CD14-positive monocyte (primary cell): ENCODE measurements at regions not wholly inside any gene's neighbourhood (a gene's known extent, or its start where the extent isn't known, plus 50 kb on each side); places are given as distances from the start of the nearest gene placed in this dataset.

Source experiments
- DNase-seq, 3 donors: peaks; one replicate each; pipeline ENCODE4 v3.0.0-alpha.2; 2011 to 2022
- H2AFZ ChIP-seq: 2 replicates; pipeline ENCODE4 v1.6.0; 2012; ENCODE audit warnings: mild to moderate bottlenecking, low read depth, low read length, inconsistent platforms; ENCODE audit not compliant: insufficient read depth, poor library complexity, severe bottlenecking
- H3K27ac ChIP-seq, 2 donors: 1 replicate in 1 of 2; 2 replicates in 1 of 2; pipeline ENCODE4 v1.5.1; 2012 to 2013; ENCODE audit warnings: low read length in 2 of 2, control low read depth in 1 of 2, inconsistent platforms in 1 of 2, low read depth in 1 of 2, mild to moderate bottlenecking in 1 of 2
- H3K27me3 ChIP-seq, 2 donors: one replicate each; pipeline versions ENCODE4 v1.6.0 to v1.6.1; 2011 to 2013; ENCODE audit warnings: low read length in 2 of 2; ENCODE audit not compliant: control insufficient read depth in 2 of 2, insufficient read depth in 2 of 2
- H3K36me3 ChIP-seq, 2 donors: replicated peaks in 1 of 2; 1 replicate in 1 of 2; 2 replicates in 1 of 2; pipeline versions ENCODE4 v1.5.1 to v1.6.1; 2012 to 2013; ENCODE audit warnings: low read length in 2 of 2, control low read depth in 1 of 2, inconsistent platforms in 1 of 2, mild to moderate bottlenecking in 1 of 2; ENCODE audit not compliant: insufficient read depth in 2 of 2, control insufficient read depth in 1 of 2
- H3K4me1 ChIP-seq, 2 donors: 1 replicate in 1 of 2; 2 replicates in 1 of 2; pipeline versions ENCODE4 v1.5.1 to v1.6.1; 2012 to 2013; ENCODE audit warnings: low read length in 2 of 2, control low read depth in 1 of 2, inconsistent platforms in 1 of 2, mild to moderate bottlenecking in 1 of 2, moderate library complexity in 1 of 2; ENCODE audit not compliant: insufficient read depth in 2 of 2, control insufficient read depth in 1 of 2
- H3K4me2 ChIP-seq: replicated peaks from 2 replicates; pipeline ENCODE3; 2012; ENCODE audit warnings: low read length, moderate library complexity, mild to moderate bottlenecking; ENCODE audit not compliant: poor library complexity, severe bottlenecking; ENCODE audit errors: extremely low read depth
- H3K4me3 ChIP-seq, 3 experiments: fragments of 200-600 bp in 1 of 3; sonication (generic) in 1 of 3; replicated peaks in 1 of 3; 1 replicate in 2 of 3; 2 replicates in 1 of 3; pipeline ENCODE4 v1.5.1; 2011 to 2013; ENCODE audit warnings: low read length in 3 of 3, mild to moderate bottlenecking in 3 of 3, control low read depth in 2 of 3, low read depth in 2 of 3, inconsistent platforms in 1 of 3, moderate library complexity in 1 of 3
- H3K79me2 ChIP-seq: 2 replicates; pipeline ENCODE4 v1.6.0; 2012; ENCODE audit warnings: mild to moderate bottlenecking, control low read depth, inconsistent platforms, low read length, moderate library complexity; ENCODE audit not compliant: insufficient read depth
- H3K9ac ChIP-seq: 2 replicates; pipeline ENCODE4 v1.6.0; 2017; ENCODE audit warnings: low read length, mild to moderate bottlenecking; ENCODE audit not compliant: insufficient read depth, poor library complexity, severe bottlenecking
- H3K9me3 ChIP-seq, 2 donors: replicated peaks in 1 of 2; 1 replicate in 1 of 2; 2 replicates in 1 of 2; pipeline versions ENCODE4 v1.5.1 to v1.6.1; 2012 to 2013; ENCODE audit warnings: low read length in 2 of 2, control low read depth in 1 of 2; ENCODE audit not compliant: control insufficient read depth in 1 of 2, insufficient read depth in 1 of 2
- H4K20me1 ChIP-seq: 2 replicates; pipeline ENCODE4 v1.6.0; 2012; ENCODE audit warnings: mild to moderate bottlenecking, low read length, control low read depth, moderate library complexity; ENCODE audit not compliant: insufficient read depth
- H3K27ac Mint-ChIP-seq, 7 donors: one replicate each; pipeline ENCODE4 v1.8.0; 2020; ENCODE audit warnings: mild to moderate bottlenecking in 7 of 7, mixed read lengths in 7 of 7, moderate library complexity in 6 of 7, inconsistent platforms in 2 of 7
- H3K27me3 Mint-ChIP-seq, 3 donors: one replicate each; pipeline ENCODE4 v1.8.0; 2021 to 2022; ENCODE audit warnings: low read depth in 3 of 3, mild to moderate bottlenecking in 3 of 3, mixed read lengths in 3 of 3, moderate library complexity in 3 of 3, inconsistent platforms in 1 of 3
- H3K36me3 Mint-ChIP-seq, 2 donors: one replicate each; pipeline ENCODE4 v1.8.0; 2020; ENCODE audit warnings: mixed read lengths in 2 of 2, inconsistent platforms in 1 of 2, mild to moderate bottlenecking in 1 of 2
- H3K4me1 Mint-ChIP-seq: one replicate; pipeline ENCODE4 v1.8.0; 2020; ENCODE audit warnings: mild to moderate bottlenecking, mixed read lengths
- H3K4me3 Mint-ChIP-seq, 2 donors: one replicate each; pipeline ENCODE4 v1.8.0; 2020; ENCODE audit warnings: mild to moderate bottlenecking in 2 of 2, mixed read lengths in 2 of 2, moderate library complexity in 1 of 2
- H3K9me3 Mint-ChIP-seq, 7 donors: one replicate each; pipeline ENCODE4 v1.8.0; 2020 to 2022; ENCODE audit warnings: mixed read lengths in 7 of 7, mild to moderate bottlenecking in 6 of 7, moderate library complexity in 6 of 7, inconsistent platforms in 2 of 7
- WGBS: methylation state at CpG from one replicate; pipeline ENCODE4 v1.1.5; 2013; ENCODE audit warnings: missing lambda C conversion rate; ENCODE audit not compliant: insufficient coverage; 5-methylcytosine and 5-hydroxymethylcytosine counted together
- intact Hi-C, 2 donors: fragments of 100-400 bp; cut with micrococcal nuclease; formaldehyde crosslinking; loops; one replicate each; pipeline versions ENCODE4 v1.15.0 to v1.15.1; 2023
- TF ChIP-seq, protein P1 (sequence below): fragments of 200-600 bp; IDR thresholded peaks from one replicate; pipeline ENCODE4 v1.8.0; 2022; ENCODE audit warnings: antibody characterized with exemption, mild to moderate bottlenecking

DNA sequence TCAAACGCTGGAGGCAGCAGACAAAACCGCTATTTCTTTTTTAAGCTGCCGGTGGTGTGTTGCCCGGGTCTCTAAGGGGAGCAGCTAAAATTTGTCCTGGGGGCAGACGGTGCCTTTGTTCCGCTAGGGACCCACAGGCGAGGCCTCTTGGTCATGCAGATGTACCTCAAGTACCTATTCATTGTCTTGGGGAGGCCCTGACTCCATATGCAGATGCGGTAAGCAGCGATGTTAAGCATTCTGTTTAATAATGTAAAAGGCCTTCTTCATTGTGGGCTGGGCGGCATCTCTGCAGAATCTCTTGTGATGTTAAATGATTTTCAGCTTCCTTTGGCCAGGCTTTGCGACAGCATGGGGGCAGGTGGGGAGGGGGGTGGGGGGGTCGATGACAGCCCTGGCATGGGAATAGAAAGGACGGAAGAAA lies 98.9 kb upstream of the PJA1 start:
- Mint-ChIP-seq H3K36me3 (no peaks in the 10 kb centered on the region), H3K9me3 (peaks cover 0 to 3% (median 0%) of the 10 kb centered on the region in 7 donors)
- WGBS = no CpG with 5 or more reads among the region's 13 CpGs

GRCh38 chrX:69263251-69263820 lies 98.1 kb upstream of the PJA1 start:
- WGBS = no CpG with 5 or more reads among the region's 3 CpGs
- intact Hi-C loops = no loop called here
- no peak overlapping the region for H3K27ac Mint-ChIP-seq
- no peak overlapping the region for H3K4me3 Mint-ChIP-seq
- no peak for DNase-seq
- H3K9me3 Mint-ChIP-seq = peaks cover 0 to 3% (median 0%) of the 10 kb centered on the region in 7 donors
- peaks cover 15 to 26% (median 25%) of the 10 kb centered on the region in 3 donors for H3K27me3 Mint-ChIP-seq
- Histone ChIP-seq H3K79me2 (no peaks in the 10 kb centered on the region), H3K9ac (no peak overlapping the region), H4K20me1 (no peaks in the 10 kb centered on the region), H3K9me3 (no peaks in the 10 kb centered on the region), H3K27ac (no peak overlapping the region), H3K4me1 (no peaks in the 10 kb centered on the region), H3K4me3 (no peak overlapping the region), H2AFZ (no peak overlapping the region), H3K27me3 (peaks cover 0 to 18% of the 10 kb centered on the region in 2 donors), H3K4me2 (no peak overlapping the region), H3K36me3 (no peaks in the 10 kb centered on the region)
- no peaks in the 10 kb centered on the region for H3K4me1 Mint-ChIP-seq
- TF ChIP-seq, protein P1, sequence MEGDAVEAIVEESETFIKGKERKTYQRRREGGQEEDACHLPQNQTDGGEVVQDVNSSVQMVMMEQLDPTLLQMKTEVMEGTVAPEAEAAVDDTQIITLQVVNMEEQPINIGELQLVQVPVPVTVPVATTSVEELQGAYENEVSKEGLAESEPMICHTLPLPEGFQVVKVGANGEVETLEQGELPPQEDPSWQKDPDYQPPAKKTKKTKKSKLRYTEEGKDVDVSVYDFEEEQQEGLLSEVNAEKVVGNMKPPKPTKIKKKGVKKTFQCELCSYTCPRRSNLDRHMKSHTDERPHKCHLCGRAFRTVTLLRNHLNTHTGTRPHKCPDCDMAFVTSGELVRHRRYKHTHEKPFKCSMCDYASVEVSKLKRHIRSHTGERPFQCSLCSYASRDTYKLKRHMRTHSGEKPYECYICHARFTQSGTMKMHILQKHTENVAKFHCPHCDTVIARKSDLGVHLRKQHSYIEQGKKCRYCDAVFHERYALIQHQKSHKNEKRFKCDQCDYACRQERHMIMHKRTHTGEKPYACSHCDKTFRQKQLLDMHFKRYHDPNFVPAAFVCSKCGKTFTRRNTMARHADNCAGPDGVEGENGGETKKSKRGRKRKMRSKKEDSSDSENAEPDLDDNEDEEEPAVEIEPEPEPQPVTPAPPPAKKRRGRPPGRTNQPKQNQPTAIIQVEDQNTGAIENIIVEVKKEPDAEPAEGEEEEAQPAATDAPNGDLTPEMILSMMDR = no peak
- no peaks in the 10 kb centered on the region for H3K36me3 Mint-ChIP-seq

More for the DNA sequence above, 98.9 kb upstream of the PJA1 start:
- Histone ChIP-seq H3K27me3 (peaks cover 0 to 18% of the 10 kb centered on the region in 2 donors), H3K27ac (no peak overlapping the region), H3K4me3 (no peak overlapping the region), H3K4me2 (no peak overlapping the region), H4K20me1 (no peaks in the 10 kb centered on the region), H2AFZ (no peak overlapping the region), H3K9ac (no peak overlapping the region), H3K36me3 (no peaks in the 10 kb centered on the region), H3K79me2 (no peaks in the 10 kb centered on the region), H3K9me3 (no peaks in the 10 kb centered on the region), H3K4me1 (no peaks in the 10 kb centered on the region)
- no peak overlapping the region for H3K4me3 Mint-ChIP-seq
- intact Hi-C loops = no loop called here
- no peaks in the 10 kb centered on the region for H3K4me1 Mint-ChIP-seq
- TF ChIP-seq, protein P1 = no peak
- H3K27ac Mint-ChIP-seq = no peak overlapping the region
- DNase-seq = no peak
- peaks cover 14 to 26% (median 26%) of the 10 kb centered on the region in 3 donors for H3K27me3 Mint-ChIP-seq
